ENCODE measurements at regions not wholly inside any gene's neighbourhood (a gene's known extent, or its start where the extent isn't known, plus 50 kb on each side); places are given as distances from the start of the nearest gene placed in this dataset.

DNA sequence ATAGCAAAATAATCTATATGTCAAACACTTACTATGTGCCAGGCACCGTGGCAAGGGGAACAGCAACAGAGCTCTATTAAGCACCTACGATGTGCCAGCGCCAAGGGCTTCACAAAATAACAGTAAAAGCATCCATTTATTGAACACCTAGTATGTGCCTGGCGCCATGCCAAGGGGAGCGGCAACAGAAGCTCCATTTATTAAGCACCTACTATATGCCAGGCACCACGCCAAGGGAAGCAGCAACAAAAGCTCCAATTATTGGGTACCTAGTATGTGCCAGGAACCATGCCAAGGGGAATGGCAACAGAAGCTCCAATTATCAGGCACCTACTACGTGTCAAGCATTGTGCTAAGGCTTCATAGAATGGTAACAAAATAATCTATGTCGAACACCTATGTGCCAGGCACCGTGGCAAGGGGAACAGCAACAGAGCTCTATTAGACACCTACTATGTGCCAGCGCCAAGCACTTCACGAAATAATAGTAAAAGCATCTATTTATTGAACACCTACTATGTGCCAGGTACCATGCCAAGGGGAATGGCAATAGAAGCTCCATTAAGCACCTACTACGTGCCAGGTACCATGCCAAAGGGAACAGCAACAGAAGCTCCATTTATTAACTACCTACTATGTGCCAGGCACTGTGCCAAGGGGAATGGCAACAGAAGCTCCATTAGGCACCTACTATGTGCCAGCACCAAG lies 107.7 kb downstream of the PTPRS start:
- WGBS (ENCODE audit: insufficient coverage): 98% methylated on average over 7 of the region's 12 CpGs
- intact Hi-C loops (cut with micrococcal nuclease): no loop called here
- Mint-ChIP-seq H3K27ac (no peak overlapping the region), H3K36me3 (no peaks in the 10 kb centered on the region), H3K27me3 (ENCODE audit: low read depth in 3 of 3) (peaks cover 11 to 19% (median 17%) of the 10 kb centered on the region in 3 donors), H3K4me3 (no peak overlapping the region), H3K9me3 (peaks cover 0 to 18% (median 2%) of the 10 kb centered on the region in 7 donors), H3K4me1 (peaks cover 5% of the 10 kb centered on the region)
- no peaks in the 10 kb centered on the region for H3K36me3 ChIP-seq (replicated peaks in 1 of 2; ENCODE audit: control insufficient read depth in 1 of 2, insufficient read depth in 2 of 2, low read length in 2 of 2)
- H3K27me3 ChIP-seq (ENCODE audit: control insufficient read depth in 2 of 2, insufficient read depth in 2 of 2, low read length in 2 of 2): peaks cover 2 to 8% of the 10 kb centered on the region in 2 donors
- no peaks in the 10 kb centered on the region for H3K9me3 ChIP-seq (replicated peaks in 1 of 2; ENCODE audit: control insufficient read depth in 1 of 2, insufficient read depth in 1 of 2, low read length in 2 of 2)
- no peak overlapping the region for H3K9ac ChIP-seq (ENCODE audit: insufficient read depth, low read length, poor library complexity, severe bottlenecking)
- TF ChIP-seq, protein P1, sequence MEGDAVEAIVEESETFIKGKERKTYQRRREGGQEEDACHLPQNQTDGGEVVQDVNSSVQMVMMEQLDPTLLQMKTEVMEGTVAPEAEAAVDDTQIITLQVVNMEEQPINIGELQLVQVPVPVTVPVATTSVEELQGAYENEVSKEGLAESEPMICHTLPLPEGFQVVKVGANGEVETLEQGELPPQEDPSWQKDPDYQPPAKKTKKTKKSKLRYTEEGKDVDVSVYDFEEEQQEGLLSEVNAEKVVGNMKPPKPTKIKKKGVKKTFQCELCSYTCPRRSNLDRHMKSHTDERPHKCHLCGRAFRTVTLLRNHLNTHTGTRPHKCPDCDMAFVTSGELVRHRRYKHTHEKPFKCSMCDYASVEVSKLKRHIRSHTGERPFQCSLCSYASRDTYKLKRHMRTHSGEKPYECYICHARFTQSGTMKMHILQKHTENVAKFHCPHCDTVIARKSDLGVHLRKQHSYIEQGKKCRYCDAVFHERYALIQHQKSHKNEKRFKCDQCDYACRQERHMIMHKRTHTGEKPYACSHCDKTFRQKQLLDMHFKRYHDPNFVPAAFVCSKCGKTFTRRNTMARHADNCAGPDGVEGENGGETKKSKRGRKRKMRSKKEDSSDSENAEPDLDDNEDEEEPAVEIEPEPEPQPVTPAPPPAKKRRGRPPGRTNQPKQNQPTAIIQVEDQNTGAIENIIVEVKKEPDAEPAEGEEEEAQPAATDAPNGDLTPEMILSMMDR (IDR thresholded peaks at IDR 0.05): no peak
- no peak overlapping the region for H3K4me3 ChIP-seq (replicated peaks in 1 of 3; ENCODE audit: low read depth in 2 of 3, low read length in 3 of 3)
- no peak overlapping the region for H3K4me2 ChIP-seq (replicated peaks; ENCODE audit: extremely low read depth, low read length, poor library complexity, severe bottlenecking)
- H4K20me1 ChIP-seq (ENCODE audit: insufficient read depth, low read length): no peaks in the 10 kb centered on the region
- H3K27ac ChIP-seq (ENCODE audit: low read depth in 1 of 2, low read length in 2 of 2): no peak overlapping the region
- no peak for DNase-seq
- no peaks in the 10 kb centered on the region for H3K4me1 ChIP-seq (ENCODE audit: control insufficient read depth in 1 of 2, insufficient read depth in 2 of 2, low read length in 2 of 2)
- no peaks in the 10 kb centered on the region for H3K79me2 ChIP-seq (ENCODE audit: insufficient read depth, low read length)
- H2AFZ ChIP-seq (ENCODE audit: insufficient read depth, low read depth, low read length, poor library complexity, severe bottlenecking): no peak overlapping the region

DNA sequence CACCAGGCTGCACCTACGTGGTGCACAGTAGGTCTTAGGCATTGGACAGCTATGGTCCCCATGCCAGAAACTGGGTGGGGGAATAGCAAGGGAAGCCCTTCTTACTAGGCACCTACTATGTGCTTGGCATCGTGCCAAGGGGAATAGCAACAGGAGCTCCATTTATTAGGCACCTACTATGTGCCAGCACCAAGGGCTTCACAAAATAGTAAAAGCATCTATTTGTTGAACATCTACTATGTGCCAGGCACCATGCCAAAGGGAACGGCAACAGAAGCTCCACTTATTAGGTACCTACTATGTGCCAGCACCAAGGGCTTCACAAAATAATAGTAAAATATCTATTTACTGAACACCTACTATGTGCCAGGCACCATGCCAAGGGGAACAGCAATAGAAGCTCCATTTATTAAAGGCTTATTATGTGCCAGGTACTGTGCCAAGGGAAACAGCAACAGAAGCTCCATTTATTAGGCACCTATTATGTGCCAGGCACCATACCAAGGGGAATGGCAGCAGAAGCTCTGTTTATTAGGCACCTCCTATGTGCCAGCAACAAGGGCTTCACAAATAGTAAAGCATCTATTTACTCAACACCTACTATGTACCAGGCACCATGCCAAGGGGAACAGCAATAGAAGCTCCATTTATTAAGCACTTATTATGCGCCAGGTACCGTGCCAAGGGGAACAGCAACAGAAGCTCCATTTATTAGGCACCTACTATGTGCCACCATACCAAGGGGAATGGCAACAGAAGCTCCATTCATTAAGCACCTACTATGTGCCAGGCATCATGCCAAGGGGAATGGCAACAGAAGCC lies 108.5 kb downstream of the PTPRS start:
- Mint-ChIP-seq H3K27ac (no peak overlapping the region), H3K4me3 (no peak overlapping the region), H3K36me3 (no peaks in the 10 kb centered on the region), H3K9me3 (peaks cover 0 to 20% (median 2%) of the 10 kb centered on the region in 7 donors), H3K4me1 (peaks cover 5% of the 10 kb centered on the region), H3K27me3 (ENCODE audit: low read depth in 3 of 3) (peaks cover 15 to 23% (median 21%) of the 10 kb centered on the region in 3 donors)
- Histone ChIP-seq H4K20me1 (ENCODE audit: insufficient read depth, low read length) (no peaks in the 10 kb centered on the region), H3K36me3 (replicated peaks in 1 of 2; ENCODE audit: control insufficient read depth in 1 of 2, insufficient read depth in 2 of 2, low read length in 2 of 2) (no peaks in the 10 kb centered on the region), H3K79me2 (ENCODE audit: insufficient read depth, low read length) (no peaks in the 10 kb centered on the region), H3K27ac (ENCODE audit: low read depth in 1 of 2, low read length in 2 of 2) (no peak overlapping the region), H3K9me3 (replicated peaks in 1 of 2; ENCODE audit: control insufficient read depth in 1 of 2, insufficient read depth in 1 of 2, low read length in 2 of 2) (no peaks in the 10 kb centered on the region), H3K9ac (ENCODE audit: insufficient read depth, low read length, poor library complexity, severe bottlenecking) (no peak overlapping the region), H3K4me2 (replicated peaks; ENCODE audit: extremely low read depth, low read length, poor library complexity, severe bottlenecking) (no peak overlapping the region), H3K27me3 (ENCODE audit: control insufficient read depth in 2 of 2, insufficient read depth in 2 of 2, low read length in 2 of 2) (peaks cover 2 to 8% of the 10 kb centered on the region in 2 donors), H3K4me1 (ENCODE audit: control insufficient read depth in 1 of 2, insufficient read depth in 2 of 2, low read length in 2 of 2) (no peaks in the 10 kb centered on the region), H2AFZ (ENCODE audit: insufficient read depth, low read depth, low read length, poor library complexity, severe bottlenecking) (no peak overlapping the region), H3K4me3 (replicated peaks in 1 of 3; ENCODE audit: low read depth in 2 of 3, low read length in 3 of 3) (no peak overlapping the region)
- no peak for DNase-seq
- intact Hi-C loops (cut with micrococcal nuclease): no loop called here
- WGBS (ENCODE audit: insufficient coverage): 100% methylated on average over 2 of the region's 5 CpGs
- TF ChIP-seq, protein P1 (IDR thresholded peaks at IDR 0.05): no peak

Measured in CD14-positive monocyte (primary cell).